Bronchial epithelial cell (primary cell): ENCODE measurements at regions not wholly inside any gene's neighbourhood (a gene's known extent, or its start where the extent isn't known, plus 50 kb on each side); places are given as distances from the start of the nearest gene placed in this dataset.
A peak's percentile ranks its signal among the peaks of the same experiment; 100 is the strongest.

ENCODE experiments used
- DNase-seq: peaks from one replicate; pipeline ENCODE4 v3.0.0-alpha.2; 2010; ENCODE audit warnings: low read depth
- FAIRE-seq: peaks from 2 replicates; lab custom pipeline; 2011; peaks lifted over from hg19 to GRCh38; lab: Jason Lieb, UNC
- H3K27me3 ChIP-seq: 2 replicates; pipeline ENCODE4 v1.5.1; 2011; ENCODE audit warnings: low read length; ENCODE audit not compliant: control insufficient read depth, insufficient read depth
- H3K36me3 ChIP-seq: 2 replicates; pipeline ENCODE4 v1.5.1; 2011; ENCODE audit warnings: low read length; ENCODE audit not compliant: control insufficient read depth, insufficient read depth
- H3K4me3 ChIP-seq: 2 replicates; pipeline ENCODE4 v1.5.1; 2011; ENCODE audit warnings: mild to moderate bottlenecking, low read depth, low read length, control low read depth
- TF ChIP-seq, protein P1 (sequence below): IDR thresholded peaks from 2 replicates; pipeline ENCODE4 v1.5.1; 2011; ENCODE audit warnings: mild to moderate bottlenecking, moderate library complexity, low read length, control low read depth, inconsistent platforms; ENCODE audit not compliant: insufficient read depth, severe bottlenecking

DNA sequence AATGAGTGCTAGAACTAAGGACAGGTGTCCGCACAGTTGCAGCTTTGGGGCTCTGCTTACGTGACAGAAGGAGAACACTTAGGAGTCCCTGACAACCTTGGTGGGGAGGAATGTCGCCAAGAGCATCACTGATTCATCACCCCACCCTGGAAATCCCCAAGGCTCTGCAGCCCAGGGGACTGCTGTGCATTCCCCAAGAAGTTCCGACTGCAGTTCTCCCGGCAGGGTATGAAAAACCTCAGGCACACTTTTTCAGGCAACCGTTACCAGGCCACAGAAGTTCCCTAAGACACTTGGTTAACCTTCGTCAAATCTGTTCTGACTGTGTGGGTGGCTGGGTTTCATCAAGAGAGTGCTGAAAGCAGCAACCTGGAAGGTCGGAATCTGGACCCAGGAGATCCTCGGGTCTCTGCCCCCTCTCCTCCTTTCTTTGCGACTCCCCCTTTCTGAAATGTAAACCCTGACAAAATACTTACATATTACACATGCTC, 192.1 kb upstream of the CXCR4 start:
- no peak overlapping the region for H3K4me3 ChIP-seq

DNA sequence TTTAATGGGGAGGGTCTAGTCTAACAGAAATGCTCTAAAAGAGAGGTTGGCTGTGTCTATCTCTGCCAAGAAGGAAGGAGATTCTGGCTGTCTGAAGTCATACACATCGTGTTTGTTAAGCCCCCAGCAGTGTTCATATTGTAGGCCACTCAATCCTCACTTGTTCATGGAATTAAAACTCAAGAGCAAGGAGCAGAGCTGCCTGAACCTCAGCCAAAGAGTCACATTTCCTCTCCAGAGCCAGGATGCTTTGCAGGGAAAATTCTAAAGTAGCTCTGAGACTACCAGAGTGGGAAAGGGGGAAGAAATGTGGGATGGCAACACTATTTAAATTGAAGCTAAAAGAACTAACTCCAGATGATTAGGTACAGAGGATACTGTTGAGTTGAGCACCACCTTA, 190.7 kb upstream of the CXCR4 start:
- Histone ChIP-seq H3K36me3 (no peaks in the 10 kb centered on the region), H3K4me3 (no peak overlapping the region), H3K27me3 (no peaks in the 10 kb centered on the region)
- peak; percentile 7 for FAIRE-seq
- TF ChIP-seq, protein P1, sequence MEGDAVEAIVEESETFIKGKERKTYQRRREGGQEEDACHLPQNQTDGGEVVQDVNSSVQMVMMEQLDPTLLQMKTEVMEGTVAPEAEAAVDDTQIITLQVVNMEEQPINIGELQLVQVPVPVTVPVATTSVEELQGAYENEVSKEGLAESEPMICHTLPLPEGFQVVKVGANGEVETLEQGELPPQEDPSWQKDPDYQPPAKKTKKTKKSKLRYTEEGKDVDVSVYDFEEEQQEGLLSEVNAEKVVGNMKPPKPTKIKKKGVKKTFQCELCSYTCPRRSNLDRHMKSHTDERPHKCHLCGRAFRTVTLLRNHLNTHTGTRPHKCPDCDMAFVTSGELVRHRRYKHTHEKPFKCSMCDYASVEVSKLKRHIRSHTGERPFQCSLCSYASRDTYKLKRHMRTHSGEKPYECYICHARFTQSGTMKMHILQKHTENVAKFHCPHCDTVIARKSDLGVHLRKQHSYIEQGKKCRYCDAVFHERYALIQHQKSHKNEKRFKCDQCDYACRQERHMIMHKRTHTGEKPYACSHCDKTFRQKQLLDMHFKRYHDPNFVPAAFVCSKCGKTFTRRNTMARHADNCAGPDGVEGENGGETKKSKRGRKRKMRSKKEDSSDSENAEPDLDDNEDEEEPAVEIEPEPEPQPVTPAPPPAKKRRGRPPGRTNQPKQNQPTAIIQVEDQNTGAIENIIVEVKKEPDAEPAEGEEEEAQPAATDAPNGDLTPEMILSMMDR = no peak
- DNase-seq = no peak

More for the DNA sequence above, 192.1 kb upstream of the CXCR4 start:
- DNase-seq (no peak), FAIRE-seq (no peak)
- H3K36me3 ChIP-seq = no peaks in the 10 kb centered on the region
- TF ChIP-seq, protein P1 = no peak
- H3K27me3 ChIP-seq = no peaks in the 10 kb centered on the region

DNA sequence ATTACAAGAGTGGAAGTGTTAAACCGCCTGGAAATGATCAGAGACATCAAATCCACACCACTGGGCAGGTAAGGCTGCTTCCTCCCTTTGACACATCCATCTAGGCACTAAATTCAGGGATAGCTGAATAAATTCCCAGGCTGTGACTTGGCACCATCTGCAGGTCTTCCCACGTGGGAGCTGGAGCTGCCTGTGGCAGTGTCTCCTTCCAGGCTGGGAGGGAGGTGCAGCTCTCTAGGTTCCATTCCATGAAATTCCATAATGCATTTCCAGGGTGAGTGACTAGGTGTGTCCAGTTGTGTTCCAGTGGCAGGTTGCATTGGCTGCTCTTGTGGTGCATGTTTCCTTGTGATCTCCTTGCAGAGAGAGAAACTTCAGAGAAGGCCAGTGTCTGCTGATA, 188.9 kb upstream of the CXCR4 start:
- no peak for DNase-seq
- no peaks in the 10 kb centered on the region for H3K27me3 ChIP-seq
- FAIRE-seq = peak; percentile 36
- TF ChIP-seq, protein P1 = no peak
- H3K4me3 ChIP-seq = no peak overlapping the region
- H3K36me3 ChIP-seq = no peaks in the 10 kb centered on the region

DNA sequence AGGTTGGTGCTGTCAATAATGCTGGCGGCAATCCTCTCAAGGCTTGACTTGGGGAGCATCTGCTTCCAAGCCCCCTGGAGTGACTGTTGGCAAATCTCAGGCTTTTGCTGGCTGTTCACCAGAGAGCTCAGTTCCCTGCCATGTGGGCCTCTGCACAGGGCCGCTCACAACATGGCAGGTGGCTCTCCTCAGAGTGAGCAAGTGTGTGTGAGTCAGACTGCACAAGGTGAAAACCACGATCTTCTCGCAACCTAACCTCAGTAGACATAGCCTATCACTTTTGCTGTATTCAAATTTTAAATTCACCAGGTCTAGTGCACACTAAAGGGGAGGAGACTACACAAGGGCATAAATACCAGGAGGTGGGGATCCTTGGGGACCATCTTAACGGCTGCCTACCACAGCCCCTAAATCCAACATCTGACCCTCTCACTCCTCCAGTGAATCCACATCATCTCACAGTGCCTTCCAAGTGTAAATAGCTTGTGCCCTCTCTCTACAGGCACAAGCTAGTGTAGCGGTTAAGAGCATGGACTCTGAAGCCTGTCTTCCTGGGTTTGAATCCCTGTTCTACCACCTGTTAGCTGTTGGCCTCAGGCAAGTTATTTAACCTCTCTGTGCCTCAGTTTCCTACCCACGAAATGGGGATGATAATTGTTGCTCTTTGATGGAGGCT, 187.7 kb upstream of the CXCR4 start:
- no peaks in the 10 kb centered on the region for H3K36me3 ChIP-seq
- no peak for FAIRE-seq
- TF ChIP-seq, protein P1 = no peak
- no peak for DNase-seq
- no peak overlapping the region for H3K4me3 ChIP-seq
- H3K27me3 ChIP-seq = no peaks in the 10 kb centered on the region

DNA sequence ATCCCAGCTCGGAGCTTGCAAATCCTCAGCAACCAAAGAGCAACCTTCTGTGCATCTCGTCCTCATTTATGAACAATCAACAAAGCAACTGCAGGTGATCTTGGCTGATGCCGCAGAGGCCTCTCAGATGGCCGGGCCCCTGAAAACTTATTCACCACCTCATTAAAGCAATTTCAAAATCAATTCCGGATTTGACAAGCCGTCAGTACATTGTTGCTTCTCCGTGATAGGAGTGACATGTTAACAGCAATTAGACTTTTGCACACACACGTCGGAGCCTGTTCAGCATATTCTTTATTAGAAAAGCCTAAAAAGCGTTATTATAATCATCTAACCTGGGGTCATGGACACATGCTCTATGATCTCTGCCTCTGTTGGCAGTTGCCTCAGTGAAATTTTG, 183.1 kb upstream of the CXCR4 start:
- Histone ChIP-seq H3K27me3 (no peaks in the 10 kb centered on the region), H3K4me3 (no peak overlapping the region), H3K36me3 (no peaks in the 10 kb centered on the region)
- FAIRE-seq (no peak), DNase-seq (no peak)
- TF ChIP-seq, protein P1 = no peak

DNA sequence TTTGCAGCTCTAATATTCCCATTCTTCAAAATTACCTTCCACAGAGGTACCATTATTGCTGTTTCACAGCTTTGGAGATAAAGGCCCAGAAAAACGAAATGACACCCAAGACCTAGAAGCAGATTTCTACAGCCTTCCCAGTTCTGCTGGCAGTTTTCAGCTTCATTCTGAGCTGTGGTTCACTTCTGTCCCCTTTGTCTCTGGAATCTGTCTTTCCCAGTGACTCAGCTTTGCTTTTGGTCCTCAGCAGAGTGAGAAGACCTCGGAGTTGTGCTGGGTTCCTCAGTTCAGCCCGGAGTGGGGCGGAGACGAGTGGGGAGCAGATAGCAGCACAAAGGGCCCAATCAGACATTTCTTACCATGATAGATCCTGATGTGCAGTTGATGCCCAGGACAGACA, 180.7 kb upstream of the CXCR4 start:
- no peaks in the 10 kb centered on the region for H3K36me3 ChIP-seq
- TF ChIP-seq, protein P1 = no peak
- FAIRE-seq (no peak), DNase-seq (no peak)
- H3K4me3 ChIP-seq = no peak overlapping the region
- H3K27me3 ChIP-seq = no peaks in the 10 kb centered on the region
